ENCODE measurements at regions not wholly inside any gene's neighbourhood (a gene's known extent, or its start where the extent isn't known, plus 50 kb on each side); places are given as distances from the start of the nearest gene placed in this dataset.
"Not testable (repeated sequence)": the region's sequence is repeated elsewhere in the genome, so short reads cannot be mapped to it uniquely, and the experiment has no call there.

GRCh38 chr17:53765609-53766008, 57.1 kb upstream of the KIF2B start:
- DNase-seq = no peak

- DNase-seq = no peak
Measured at GRCh38 chr17:53765129-53765528, 57.6 kb upstream of the KIF2B start.

DNA sequence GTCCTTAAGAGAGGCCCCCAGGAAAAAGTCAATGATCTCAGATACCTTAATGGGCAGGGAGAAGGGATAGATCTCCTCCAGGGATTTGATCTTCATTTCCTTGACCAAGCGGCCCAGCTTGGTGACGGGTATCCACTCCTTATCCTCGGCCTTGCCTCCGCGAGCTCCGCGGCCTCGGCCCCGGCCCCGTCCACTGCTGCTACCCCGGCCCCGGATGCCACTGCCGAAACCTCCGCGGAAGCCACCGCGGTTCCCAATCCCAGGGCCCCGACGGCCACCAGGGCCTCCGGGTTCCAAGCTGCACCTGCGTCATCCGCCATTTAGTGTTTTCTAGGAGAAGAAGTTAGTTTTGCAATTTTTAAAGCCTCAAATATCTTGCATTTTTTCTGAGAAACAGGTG, 65.2 kb upstream of the KIF2B start:
- DNase-seq = no peak

DNA sequence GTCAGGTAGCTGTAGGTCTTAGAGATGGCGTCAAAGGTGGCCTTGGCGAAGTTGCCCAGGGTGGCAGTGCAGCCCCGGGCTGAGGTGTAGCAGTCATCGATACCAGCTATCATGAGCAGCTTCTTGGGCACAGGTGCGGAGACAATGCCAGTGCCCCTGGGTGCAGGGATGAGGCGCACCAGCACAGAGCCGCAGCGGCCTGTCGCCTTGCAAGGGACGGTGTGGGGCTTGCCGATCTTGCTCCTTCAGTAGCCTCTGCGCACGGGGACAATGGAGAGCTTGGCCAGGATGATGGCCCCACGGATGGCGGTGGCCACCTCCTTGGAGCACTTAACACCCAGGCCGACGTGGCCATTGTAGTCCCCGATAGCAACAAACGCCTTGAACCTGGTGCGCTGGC, 65.6 kb upstream of the KIF2B start:
- not testable (repeated sequence) for DNase-seq

- no peak for DNase-seq
Measured at GRCh38 chr17:53749178-53749577, 73.5 kb upstream of the KIF2B start.

GRCh38 chr17:53748159-53748820, 74.4 kb upstream of the KIF2B start:
- not testable (repeated sequence) for DNase-seq

- DNase-seq = no peak
Measured at GRCh38 chr17:53740312-53740711, 82.4 kb upstream of the KIF2B start.

- peak in 1 of 3 experiments; percentile 87 for DNase-seq
Measured at GRCh38 chr17:53736516-53737240, 86.0 kb upstream of the KIF2B start.

GRCh38 chr17:53724726-53725125, 98.0 kb upstream of the KIF2B start:
- no peak for DNase-seq

DNA sequence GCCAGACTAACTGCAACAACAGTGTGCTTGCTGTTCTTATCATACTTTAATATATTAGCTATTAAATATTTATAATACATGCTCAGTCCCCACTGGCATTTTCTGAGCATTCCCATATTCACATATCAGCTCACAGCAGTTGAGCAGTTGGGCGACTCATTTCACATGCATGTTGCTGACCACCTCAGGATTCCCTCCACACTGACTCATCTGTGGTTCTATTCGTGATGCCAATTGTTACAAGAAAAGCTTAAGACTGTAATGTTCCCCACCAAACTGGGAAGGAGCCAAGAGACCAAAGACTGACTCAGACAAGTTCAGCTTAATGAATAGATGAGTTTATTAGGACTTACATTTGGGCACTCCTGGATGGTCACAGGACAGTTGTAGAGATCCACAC, 100.3 kb upstream of the KIF2B start:
- no peak for DNase-seq

DNA sequence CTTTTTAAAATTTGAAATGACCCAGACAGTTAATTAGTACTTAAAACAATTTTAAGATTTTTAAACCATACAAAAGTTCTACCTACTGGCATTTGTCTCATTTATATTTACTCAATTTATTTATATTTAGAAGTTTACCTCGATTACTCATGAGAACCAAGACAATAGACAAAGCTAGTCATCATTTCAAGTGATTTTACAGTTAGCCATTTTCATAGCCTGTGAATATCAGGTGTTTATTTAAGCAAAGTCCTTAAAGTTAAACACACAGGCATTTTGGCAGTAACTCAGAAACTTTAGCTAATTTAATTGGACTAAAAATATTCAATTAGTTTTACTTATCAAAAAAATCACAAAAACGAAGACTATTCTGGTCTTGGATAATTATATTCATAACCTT, 101.6 kb upstream of the KIF2B start:
- DNase-seq = no peak

- DNase-seq = no peak
Measured at GRCh38 chr17:53719229-53719628, 103.5 kb upstream of the KIF2B start.

- DNase-seq = no peak
Measured at GRCh38 chr17:53707566-53707965, 115.2 kb upstream of the KIF2B start.

DNA sequence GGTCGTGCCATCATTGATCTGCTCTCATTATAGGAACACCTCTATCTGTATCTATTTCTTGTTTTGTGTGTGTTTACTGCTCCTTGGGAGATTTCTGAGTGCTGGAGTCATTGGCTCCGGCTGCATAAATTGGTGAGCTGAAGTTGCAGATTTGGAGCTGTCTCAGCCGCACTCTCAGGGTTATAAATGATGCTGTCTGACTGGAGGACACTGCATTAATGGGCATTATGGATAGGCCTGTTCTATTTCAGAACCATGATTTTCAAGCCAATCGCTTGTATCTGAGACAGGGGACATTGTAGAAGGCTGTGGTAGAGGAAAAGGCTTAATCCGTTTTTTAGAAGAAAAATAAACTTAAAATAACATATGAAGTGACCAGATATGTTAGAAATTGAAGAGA, 126.4 kb upstream of the KIF2B start:
- DNase-seq = no peak

DNA sequence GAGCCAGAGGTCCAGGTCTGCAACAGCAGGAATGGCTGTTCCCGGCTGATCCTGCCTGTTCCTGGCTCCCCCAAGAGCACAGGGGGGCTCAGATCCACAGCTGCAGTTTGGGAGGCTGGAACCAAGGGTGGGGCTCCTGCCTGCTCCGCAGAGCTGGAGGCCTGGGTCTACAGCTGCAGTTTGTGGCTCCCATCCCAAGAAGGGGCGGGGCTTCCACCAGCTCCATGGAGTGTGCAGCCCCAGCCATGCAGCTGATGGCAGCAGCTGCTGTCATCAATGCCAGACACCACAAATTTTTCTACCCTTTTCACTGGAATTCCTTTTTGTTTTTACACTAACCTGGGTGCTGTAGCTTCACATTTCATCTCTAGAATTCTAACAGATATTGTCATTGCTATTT, 135.4 kb upstream of the KIF2B start:
- no peak for DNase-seq

GRCh38 chr17:53680745-53681144, 142.0 kb upstream of the KIF2B start:
- DNase-seq = no peak

DNA sequence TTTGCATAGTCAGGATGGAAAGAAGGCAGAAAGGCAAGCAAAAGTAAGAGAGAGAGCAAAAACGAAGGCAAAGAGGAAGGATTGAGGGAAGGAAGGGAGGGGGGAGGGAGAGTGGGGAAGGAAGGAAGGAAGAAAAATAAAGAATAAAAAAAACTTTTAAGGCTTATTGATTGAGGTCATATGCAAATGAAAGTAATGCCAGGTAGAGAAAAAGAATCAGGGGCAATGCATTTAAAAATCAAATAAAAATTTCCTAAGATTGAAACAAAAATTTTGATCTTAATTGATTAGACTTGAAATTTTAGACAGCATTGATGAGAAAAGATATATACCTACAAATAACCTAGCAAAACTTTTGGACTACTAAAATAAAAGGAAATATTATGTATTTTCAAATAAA, 153.9 kb upstream of the KIF2B start:
- DNase-seq = no peak

DNA sequence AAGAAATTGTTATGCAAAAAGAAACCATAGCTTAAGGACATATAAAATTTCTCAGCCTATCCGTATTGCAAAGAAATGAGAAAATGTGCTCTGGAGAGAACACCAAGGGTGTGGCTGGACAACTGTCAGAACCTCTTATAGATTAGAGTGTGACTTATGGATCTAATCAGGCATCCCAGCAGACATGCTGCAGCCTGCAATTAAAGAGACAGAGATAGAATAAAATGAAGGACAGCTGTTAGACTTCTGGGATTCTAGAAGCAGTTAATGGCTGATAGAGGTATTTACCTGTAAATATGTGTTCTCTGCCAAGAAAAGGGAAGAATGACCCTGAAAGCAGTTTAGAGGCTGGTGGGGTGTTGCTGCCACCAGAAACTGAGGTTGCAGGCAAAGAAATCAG, 160.1 kb upstream of the KIF2B start:
- DNase-seq = no peak

DNA sequence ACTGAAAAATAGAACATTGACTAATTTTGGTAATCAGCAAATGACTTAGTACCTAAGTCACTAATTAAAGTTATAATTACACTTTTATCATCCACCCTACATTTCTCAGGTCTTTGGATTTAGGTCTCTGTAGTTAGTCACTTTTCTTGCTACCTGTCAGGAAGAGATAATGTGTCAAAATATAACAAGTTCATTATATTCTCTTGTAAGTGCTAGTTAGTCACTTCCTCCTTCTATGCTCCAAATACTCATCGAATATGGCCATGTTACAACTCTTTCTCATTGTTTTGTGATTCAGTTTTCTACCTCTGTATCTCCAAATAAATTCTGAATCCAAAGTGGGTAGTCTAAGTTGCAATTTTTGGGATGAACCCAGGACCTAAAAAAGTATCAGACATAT, 163.5 kb upstream of the KIF2B start:
- DNase-seq = no peak

DNA sequence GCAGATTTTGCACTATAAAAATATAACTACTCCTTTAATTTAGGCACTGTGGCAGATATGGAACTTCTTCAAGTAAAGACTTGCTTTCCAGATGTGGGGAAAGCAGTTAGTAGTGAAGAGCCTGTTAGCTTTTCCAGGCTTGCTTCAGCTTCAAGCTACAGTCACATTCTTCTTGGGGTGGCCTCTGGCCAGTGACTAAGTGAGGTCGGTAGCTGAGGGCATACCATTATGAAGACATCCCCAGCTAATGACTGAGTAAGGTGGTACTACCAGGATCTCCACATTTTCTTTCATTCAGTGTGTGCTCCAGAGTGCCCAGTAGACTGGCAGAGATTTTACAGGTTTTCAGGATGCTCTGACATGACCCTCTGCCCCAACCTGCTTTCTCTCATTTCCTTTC, 167.1 kb upstream of the KIF2B start:
- no peak for DNase-seq

- no peak for DNase-seq
Measured at GRCh38 chr17:53649201-53649600, 173.5 kb upstream of the KIF2B start.

DNA sequence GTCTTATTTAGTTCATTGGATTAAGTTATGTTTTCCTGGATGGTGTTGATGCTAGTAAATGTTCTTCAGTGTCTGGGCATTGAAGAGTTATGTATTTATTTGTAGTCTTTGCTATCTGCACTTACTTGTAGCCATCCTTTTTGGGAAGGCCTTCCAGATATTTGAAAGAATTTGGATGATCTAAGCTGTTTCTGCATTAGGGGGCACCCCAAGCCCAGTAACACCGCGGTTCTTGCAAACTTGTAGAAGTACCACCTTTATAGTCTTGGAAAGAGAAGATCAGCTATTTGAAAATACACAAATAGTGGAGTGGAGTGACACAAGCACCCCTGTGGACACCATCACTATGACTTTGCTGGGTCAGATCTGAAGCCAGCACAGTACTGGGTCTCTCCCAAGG, 175.9 kb upstream of the KIF2B start:
- no peak for DNase-seq

GRCh38 chr17:53640808-53641207, 181.9 kb upstream of the KIF2B start:
- DNase-seq = no peak

- no peak for DNase-seq
Measured at GRCh38 chr17:53635444-53635843, 187.3 kb upstream of the KIF2B start.

DNA sequence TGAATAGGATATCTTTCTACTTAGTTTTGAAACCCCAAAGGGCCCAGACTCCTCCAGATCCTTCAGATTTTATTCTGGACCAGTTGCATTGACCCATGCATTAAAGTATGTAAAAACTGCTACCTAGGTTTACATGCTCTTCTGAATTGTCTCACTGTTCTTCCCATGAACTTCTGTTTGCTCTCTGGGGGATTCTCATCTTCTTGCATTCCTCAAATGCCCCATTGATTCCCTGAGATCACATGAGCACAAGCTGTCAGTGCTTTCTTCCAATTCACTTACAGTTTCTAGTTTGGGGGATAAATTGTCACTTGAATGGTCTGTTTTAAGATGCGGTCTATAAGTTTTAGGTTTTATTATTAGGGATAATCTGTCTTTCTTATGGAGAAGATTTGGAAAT, 188.9 kb upstream of the KIF2B start:
- DNase-seq = no peak
